H1 (cell line): ENCODE measurements at regions not wholly inside any gene's neighbourhood (a gene's known extent, or its start where the extent isn't known, plus 50 kb on each side); places are given as distances from the start of the nearest gene placed in this dataset.

ENCODE experiments used
- BRCA1 ChIP-seq: IDR thresholded peaks from 2 replicates; pipeline ENCODE4 v1.6.1; 2012; ENCODE audit warnings: low read depth, low read length, improper control_type of control experiment
- CREB1 ChIP-seq: IDR thresholded peaks from 2 replicates; pipeline ENCODE4 v1.6.1; 2012; ENCODE audit warnings: inconsistent platforms
- EZH2 ChIP-seq: fragments of 200-600 bp; sonication (generic); IDR thresholded peaks from 2 replicates; pipeline ENCODE4 v1.7.1; 2012; ENCODE audit warnings: low read depth, mild to moderate bottlenecking, moderate library complexity, low read length, inconsistent platforms; ENCODE audit not compliant: severe bottlenecking
- FOSL1 ChIP-seq: IDR thresholded peaks from 2 replicates; pipeline ENCODE4 v1.6.1; 2011; ENCODE audit warnings: mild to moderate bottlenecking, low read depth, low read length, moderate library complexity; ENCODE audit not compliant: insufficient read depth
- JUN ChIP-seq: IDR thresholded peaks from 2 replicates; pipeline ENCODE4 v1.6.1; 2011; ENCODE audit warnings: low read depth, mild to moderate bottlenecking, improper control_type of control experiment, low read length
- POLR2A ChIP-seq, 2 experiments: IDR thresholded peaks; 1 replicate in 1 of 2; 2 replicates in 1 of 2; pipeline ENCODE4 v1.6.1; 2011; ENCODE audit warnings: low read depth in 2 of 2, low read length in 2 of 2, mild to moderate bottlenecking in 2 of 2; ENCODE audit errors: control extremely low read depth in 1 of 2
- RAD21 ChIP-seq, 2 experiments: IDR thresholded peaks in 1 of 2; conservative IDR thresholded peaks in 1 of 2; 2 replicates each; pipeline ENCODE4 v1.6.1; 2011; ENCODE audit warnings: low read depth in 2 of 2, low read length in 2 of 2, improper control_type of control experiment in 1 of 2, inconsistent platforms in 1 of 2, mild to moderate bottlenecking in 1 of 2, moderate library complexity in 1 of 2
- TCF12 ChIP-seq: IDR thresholded peaks from 2 replicates; pipeline ENCODE4 v1.6.1; 2011; ENCODE audit warnings: low read depth, mild to moderate bottlenecking, low read length
- ZNF274 ChIP-seq: IDR thresholded peaks from 2 replicates; pipeline ENCODE4 v1.7.0; 2012; ENCODE audit warnings: low read length, borderline replicate concordance; ENCODE audit errors: extremely low read depth
- TF ChIP-seq, protein P1 (sequence below), 3 experiments: IDR thresholded peaks; 1 replicate in 2 of 3; 2 replicates in 1 of 3; pipeline versions ENCODE4 v1.5.1 to v1.6.1; 2011; ENCODE audit warnings: low read length in 3 of 3, mild to moderate bottlenecking in 3 of 3, inconsistent platforms in 2 of 3, low read depth in 1 of 3, moderate library complexity in 1 of 3; ENCODE audit not compliant: insufficient read depth in 1 of 3; ENCODE audit errors: control extremely low read depth in 1 of 3
- TF ChIP-seq, protein P2 (sequence below): IDR thresholded peaks from 2 replicates; pipeline ENCODE4 v1.6.1; 2012; ENCODE audit warnings: inconsistent platforms

- TF ChIP-seq POLR2A (IDR thresholded peaks at IDR 0.05; ENCODE audit: control extremely low read depth in 1 of 2, low read depth in 2 of 2, low read length in 2 of 2) (no peak), BRCA1 (no peak), ZNF274 (no peak), JUN (no peak), TCF12 (no peak), EZH2 (no peak), FOSL1 (no peak), CREB1 (no peak), RAD21 (IDR thresholded peaks at IDR 0.05 in 1 of 2, conservative IDR thresholded peaks at IDR 0.05 in 1 of 2; ENCODE audit: low read depth in 2 of 2, low read length in 2 of 2) (no peak)
- TF ChIP-seq, protein P1, sequence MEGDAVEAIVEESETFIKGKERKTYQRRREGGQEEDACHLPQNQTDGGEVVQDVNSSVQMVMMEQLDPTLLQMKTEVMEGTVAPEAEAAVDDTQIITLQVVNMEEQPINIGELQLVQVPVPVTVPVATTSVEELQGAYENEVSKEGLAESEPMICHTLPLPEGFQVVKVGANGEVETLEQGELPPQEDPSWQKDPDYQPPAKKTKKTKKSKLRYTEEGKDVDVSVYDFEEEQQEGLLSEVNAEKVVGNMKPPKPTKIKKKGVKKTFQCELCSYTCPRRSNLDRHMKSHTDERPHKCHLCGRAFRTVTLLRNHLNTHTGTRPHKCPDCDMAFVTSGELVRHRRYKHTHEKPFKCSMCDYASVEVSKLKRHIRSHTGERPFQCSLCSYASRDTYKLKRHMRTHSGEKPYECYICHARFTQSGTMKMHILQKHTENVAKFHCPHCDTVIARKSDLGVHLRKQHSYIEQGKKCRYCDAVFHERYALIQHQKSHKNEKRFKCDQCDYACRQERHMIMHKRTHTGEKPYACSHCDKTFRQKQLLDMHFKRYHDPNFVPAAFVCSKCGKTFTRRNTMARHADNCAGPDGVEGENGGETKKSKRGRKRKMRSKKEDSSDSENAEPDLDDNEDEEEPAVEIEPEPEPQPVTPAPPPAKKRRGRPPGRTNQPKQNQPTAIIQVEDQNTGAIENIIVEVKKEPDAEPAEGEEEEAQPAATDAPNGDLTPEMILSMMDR (IDR thresholded peaks at IDR 0.05; ENCODE audit: control extremely low read depth in 1 of 3, insufficient read depth in 1 of 3, low read depth in 1 of 3, low read length in 3 of 3): no peak
- TF ChIP-seq, protein P2, sequence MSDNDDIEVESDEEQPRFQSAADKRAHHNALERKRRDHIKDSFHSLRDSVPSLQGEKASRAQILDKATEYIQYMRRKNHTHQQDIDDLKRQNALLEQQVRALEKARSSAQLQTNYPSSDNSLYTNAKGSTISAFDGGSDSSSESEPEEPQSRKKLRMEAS: no peak
Measured at GRCh38 chr5:158381614-158382160, 522.7 kb upstream of the CLINT1 start.
